B cell (primary cell): ENCODE measurements at regions not wholly inside any gene's neighbourhood (a gene's known extent, or its start where the extent isn't known, plus 50 kb on each side); places are given as distances from the start of the nearest gene placed in this dataset.

ENCODE experiments used
- ATAC-seq: fragments of 200-7000 bp; cut with Tn5 transposase; one replicate; pipeline ENCODE4 v1.10.0; 2021; ENCODE audit warnings: low read depth, mild to moderate bottlenecking, moderate number of reproducible peaks, moderate library complexity
- CTCF ChIA-PET: fragments of 350-600 bp; sonication (Branson Sonifier 250); formaldehyde crosslinking; loops from one replicate; lab custom pipeline; 2021; ENCODE audit warnings: antibody characterized with exemption, inconsistent platforms; lab: Charles Lee
- POLR2A ChIA-PET: fragments of 350-600 bp; sonication (Branson Sonifier 250); formaldehyde crosslinking; loops from one replicate; lab custom pipeline; 2021; ENCODE audit warnings: antibody characterized with exemption; lab: Charles Lee
- DNase-seq: peaks from one replicate; pipeline ENCODE4 v3.0.0; 2013
- H2AFZ ChIP-seq: 2 replicates; pipeline ENCODE4 v1.6.1; 2012; ENCODE audit warnings: mild to moderate bottlenecking, low read depth, low read length; ENCODE audit not compliant: insufficient read depth, poor library complexity, severe bottlenecking
- H3K27ac ChIP-seq, 2 donors: 1 replicate in 1 of 2; 2 replicates in 1 of 2; pipeline ENCODE4 v1.5.1; 2012 to 2013; ENCODE audit warnings: low read length in 2 of 2, mild to moderate bottlenecking in 2 of 2, moderate library complexity in 1 of 2
- H3K27me3 ChIP-seq, 4 experiments: fragments of 200-600 bp in 1 of 4; sonication (generic) in 1 of 4; replicated peaks in 1 of 4; 1 replicate in 2 of 4; 2 replicates in 2 of 4; pipeline versions ENCODE4 v1.6.1 to v1.7.0; 2013 to 2016; ENCODE audit warnings: low read length in 3 of 4, mild to moderate bottlenecking in 2 of 4, mixed read lengths in 1 of 4, moderate library complexity in 1 of 4; ENCODE audit not compliant: insufficient read depth in 4 of 4, control insufficient read depth in 3 of 4; ENCODE audit errors: control extremely low read depth in 1 of 4
- H3K36me3 ChIP-seq, 2 experiments: replicated peaks in 1 of 2; 1 replicate in 1 of 2; 2 replicates in 1 of 2; pipeline versions ENCODE4 v1.6.1 to v1.7.1; 2013; ENCODE audit warnings: low read length in 1 of 2; ENCODE audit not compliant: insufficient read depth in 2 of 2, control insufficient read depth in 1 of 2; ENCODE audit errors: control extremely low read depth in 1 of 2, extremely low read depth in 1 of 2
- H3K4me1 ChIP-seq, 2 donors: fragments of 200-600 bp in 1 of 2; sonication (generic) in 1 of 2; 1 replicate in 1 of 2; 2 replicates in 1 of 2; pipeline versions ENCODE4 v1.5.1 to v1.6.1; 2013 to 2017; ENCODE audit warnings: low read length in 2 of 2; ENCODE audit not compliant: control insufficient read depth in 2 of 2, insufficient read depth in 2 of 2
- H3K4me2 ChIP-seq: replicated peaks from 2 replicates; pipeline ENCODE3; 2012; ENCODE audit warnings: mild to moderate bottlenecking, low read depth, low read length; ENCODE audit not compliant: poor library complexity, severe bottlenecking
- H3K4me3 ChIP-seq, 5 experiments: fragments of 200-600 bp in 1 of 5; sonication (generic) in 1 of 5; 1 replicate in 3 of 5; 2 replicates in 2 of 5; pipeline versions ENCODE4 v1.5.1 to v1.7.0; 2011 to 2016; ENCODE audit warnings: low read length in 4 of 5, mild to moderate bottlenecking in 4 of 5, low read depth in 2 of 5, control low read depth in 1 of 5, moderate library complexity in 1 of 5; ENCODE audit not compliant: insufficient read depth in 1 of 5; ENCODE audit errors: control extremely low read depth in 1 of 5, extremely low read depth in 1 of 5
- H3K79me2 ChIP-seq: fragments of 200-600 bp; sonication (generic); one replicate; pipeline ENCODE4 v1.6.0; 2016; ENCODE audit warnings: low read length; ENCODE audit not compliant: control insufficient read depth, insufficient read depth
- H3K9ac ChIP-seq: fragments of 200-600 bp; sonication (generic); 2 replicates; pipeline ENCODE4 v1.6.1; 2017; ENCODE audit warnings: mild to moderate bottlenecking, low read length, moderate library complexity
- H3K9me3 ChIP-seq, 3 donors: one replicate each; pipeline versions ENCODE4 v1.6.1 to v1.7.1; 2013; ENCODE audit warnings: low read length in 2 of 3; ENCODE audit not compliant: control insufficient read depth in 2 of 3, insufficient read depth in 1 of 3; ENCODE audit errors: control extremely low read depth in 1 of 3
- H4K20me1 ChIP-seq: 2 replicates; pipeline ENCODE4 v1.6.0; 2012; ENCODE audit warnings: mild to moderate bottlenecking, low read length; ENCODE audit not compliant: insufficient read depth, control insufficient read depth, poor library complexity, severe bottlenecking
- H3K27ac Mint-ChIP-seq: one replicate; pipeline ENCODE4 v1.8.0; 2021; ENCODE audit warnings: mixed read lengths
- H3K27me3 Mint-ChIP-seq: one replicate; pipeline ENCODE4 v1.8.0; 2021; ENCODE audit warnings: mixed read lengths
- H3K4me1 Mint-ChIP-seq: one replicate; pipeline ENCODE4 v1.8.0; 2021; ENCODE audit warnings: mixed read lengths
- H3K4me3 Mint-ChIP-seq: one replicate; pipeline ENCODE4 v1.8.0; 2021; ENCODE audit warnings: mixed read lengths
- H3K9me3 Mint-ChIP-seq: one replicate; pipeline ENCODE4 v1.8.0; 2022; ENCODE audit warnings: mixed read lengths; ENCODE audit not compliant: insufficient read depth
- CTCF ChIP-seq: fragments of 200-600 bp; IDR thresholded peaks from one replicate; pipeline ENCODE4 v1.8.0; 2022; ENCODE audit warnings: antibody characterized with exemption, mild to moderate bottlenecking
- EZH2 ChIP-seq: IDR thresholded peaks from 2 replicates; pipeline ENCODE4 v1.6.1; 2012; ENCODE audit warnings: borderline replicate concordance, low read depth, mild to moderate bottlenecking, moderate library complexity, low read length; ENCODE audit not compliant: insufficient read depth, poor library complexity, severe bottlenecking
- WGBS: methylation state at CpG from one replicate; pipeline ENCODE4 v1.1.5; 2013; ENCODE audit warnings: missing lambda C conversion rate; ENCODE audit not compliant: insufficient coverage; 5-methylcytosine and 5-hydroxymethylcytosine counted together
- intact Hi-C: fragments of 100-400 bp; cut with micrococcal nuclease; formaldehyde crosslinking; loops from one replicate; pipeline ENCODE4 v1.10.0; 2022

DNA sequence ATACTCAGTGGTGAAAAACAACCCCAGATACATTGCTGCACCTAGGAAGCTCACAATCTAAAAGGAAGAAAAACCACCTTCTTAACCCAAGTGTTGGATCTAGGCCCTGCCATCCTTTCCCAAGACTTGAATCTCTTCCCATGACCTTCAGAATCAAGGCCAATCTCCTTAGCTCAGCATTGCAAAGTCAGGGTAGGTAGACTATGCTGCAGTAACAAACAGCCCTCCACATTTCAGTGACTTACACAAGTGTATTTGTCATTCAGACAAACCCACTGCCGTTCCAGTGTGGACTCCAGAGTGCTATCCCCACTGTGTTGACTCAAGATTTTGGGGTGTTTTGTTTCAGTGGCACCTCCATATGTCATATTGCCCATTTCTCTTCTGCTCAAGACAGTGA, 278.4 kb downstream of the UACA start:
- H3K27me3 Mint-ChIP-seq = peaks cover 7% of the 10 kb centered on the region
- H2AFZ ChIP-seq = no peak overlapping the region
- H3K4me1 ChIP-seq = peaks cover 24 to 34% of the 10 kb centered on the region in 2 donors
- H3K9me3 Mint-ChIP-seq = no peaks in the 10 kb centered on the region
- H3K79me2 ChIP-seq = no peaks in the 10 kb centered on the region
- ChIA-PET CTCF (interaction anchor here (1.3 to 9.1 kb wide), 3 partner anchors 11 to 25 kb away, joined by 5 to 81 read pairs (median 6); no protein-coding TSS in a partner anchor), POLR2A (no interaction called here)
- no peak for ATAC-seq
- H4K20me1 ChIP-seq = no peaks in the 10 kb centered on the region
- WGBS = no CpG with 5 or more reads among the region's 1 CpG
- no peak overlapping the region for H3K27ac ChIP-seq
- peaks cover 0 to 2% (median 0%) of the 10 kb centered on the region in 3 donors for H3K9me3 ChIP-seq
- peaks cover 33% of the 10 kb centered on the region for H3K4me1 Mint-ChIP-seq
- H3K4me3 Mint-ChIP-seq = no peak overlapping the region
- H3K27ac Mint-ChIP-seq = no peak overlapping the region
- H3K4me2 ChIP-seq = no peak overlapping the region
- DNase-seq = no peak
- TF ChIP-seq EZH2 (no peak), CTCF (no peak)
- H3K9ac ChIP-seq = no peak overlapping the region
- peaks cover 0 to 3% (median 0%) of the 10 kb centered on the region in 4 experiments for H3K27me3 ChIP-seq
- intact Hi-C loops = loop anchor here (5.0 to 10.0 kb wide), 4 partner anchors 42 to 603 kb away; no protein-coding TSS in a partner anchor
- H3K4me3 ChIP-seq = no peak overlapping the region
- H3K36me3 ChIP-seq = no peaks in the 10 kb centered on the region

GRCh38 chr15:70483513-70483912, 279.8 kb downstream of the UACA start:
- no peak overlapping the region for H3K27ac Mint-ChIP-seq
- Histone ChIP-seq H3K36me3 (no peaks in the 10 kb centered on the region), H3K4me2 (no peak overlapping the region), H3K9ac (no peak overlapping the region), H3K9me3 (peaks cover 0 to 17% (median 0%) of the 10 kb centered on the region in 3 donors), H2AFZ (no peak overlapping the region), H3K27ac (no peak overlapping the region), H3K4me3 (no peak overlapping the region), H3K27me3 (peaks cover 0 to 3% (median 0%) of the 10 kb centered on the region in 4 experiments), H4K20me1 (no peaks in the 10 kb centered on the region), H3K79me2 (no peaks in the 10 kb centered on the region), H3K4me1 (peaks cover 39 to 46% of the 10 kb centered on the region in 2 donors)
- H3K4me3 Mint-ChIP-seq = no peak overlapping the region
- H3K4me1 Mint-ChIP-seq = peaks cover 45% of the 10 kb centered on the region
- CTCF ChIA-PET = interaction anchor here (1.5 to 1.7 kb wide), 2 partner anchors 17 to 20 kb away, joined by 5 to 6 read pairs; no protein-coding TSS in a partner anchor
- TF ChIP-seq EZH2 (no peak), CTCF (no peak)
- intact Hi-C loops = loop anchor here (10.0 kb wide), 1 partner anchor 159 kb away; no protein-coding TSS in a partner anchor
- WGBS = 80% methylated on average over 2 of the region's 2 CpGs
- ATAC-seq (no peak), DNase-seq (no peak)
- POLR2A ChIA-PET = interaction anchor here (0.6 kb wide), 1 partner anchor 384 kb away, joined by 4 read pairs; no protein-coding TSS in a partner anchor
- peaks cover 7% of the 10 kb centered on the region for H3K27me3 Mint-ChIP-seq
- peaks cover 2% of the 10 kb centered on the region for H3K9me3 Mint-ChIP-seq
